C4-2B (cell line): ENCODE measurements at regions not wholly inside any gene's neighbourhood (a gene's known extent, or its start where the extent isn't known, plus 50 kb on each side); places are given as distances from the start of the nearest gene placed in this dataset.

Source experiments
- ZFX ChIP-seq: fragments of 450-650 bp; IDR thresholded peaks from 2 replicates; pipeline ENCODE4 v1.6.1; 2017
- TF ChIP-seq, protein P1 (sequence below): fragments of 450-650 bp; conservative IDR thresholded peaks from 2 replicates; pipeline ENCODE4 v1.5.1; 2017; ENCODE audit warnings: mild to moderate bottlenecking

DNA sequence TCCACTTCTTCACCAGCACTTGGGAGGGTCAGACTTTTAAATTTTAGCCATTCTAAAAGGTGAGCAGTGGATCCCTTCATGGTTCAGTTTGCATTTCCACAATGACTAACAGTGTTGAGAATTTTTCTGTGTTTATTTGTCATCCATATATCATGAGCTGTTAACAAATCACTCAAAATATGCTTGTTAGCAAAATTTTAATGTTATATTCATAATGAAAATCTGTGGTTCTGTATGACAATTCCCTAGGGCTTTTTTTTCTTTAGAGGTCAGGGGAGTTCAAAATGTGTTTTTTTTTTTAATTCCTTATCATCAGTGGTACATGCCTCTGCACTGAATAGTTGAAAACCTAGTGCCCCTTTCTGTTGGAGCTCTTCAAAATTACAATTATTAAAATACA is 682.2 kb upstream of the ADGRL2 start:
- TF ChIP-seq, protein P1, sequence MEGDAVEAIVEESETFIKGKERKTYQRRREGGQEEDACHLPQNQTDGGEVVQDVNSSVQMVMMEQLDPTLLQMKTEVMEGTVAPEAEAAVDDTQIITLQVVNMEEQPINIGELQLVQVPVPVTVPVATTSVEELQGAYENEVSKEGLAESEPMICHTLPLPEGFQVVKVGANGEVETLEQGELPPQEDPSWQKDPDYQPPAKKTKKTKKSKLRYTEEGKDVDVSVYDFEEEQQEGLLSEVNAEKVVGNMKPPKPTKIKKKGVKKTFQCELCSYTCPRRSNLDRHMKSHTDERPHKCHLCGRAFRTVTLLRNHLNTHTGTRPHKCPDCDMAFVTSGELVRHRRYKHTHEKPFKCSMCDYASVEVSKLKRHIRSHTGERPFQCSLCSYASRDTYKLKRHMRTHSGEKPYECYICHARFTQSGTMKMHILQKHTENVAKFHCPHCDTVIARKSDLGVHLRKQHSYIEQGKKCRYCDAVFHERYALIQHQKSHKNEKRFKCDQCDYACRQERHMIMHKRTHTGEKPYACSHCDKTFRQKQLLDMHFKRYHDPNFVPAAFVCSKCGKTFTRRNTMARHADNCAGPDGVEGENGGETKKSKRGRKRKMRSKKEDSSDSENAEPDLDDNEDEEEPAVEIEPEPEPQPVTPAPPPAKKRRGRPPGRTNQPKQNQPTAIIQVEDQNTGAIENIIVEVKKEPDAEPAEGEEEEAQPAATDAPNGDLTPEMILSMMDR: no peak
- no peak for TF ChIP-seq ZFX
